GM13977 (cell line): ENCODE measurements at regions not wholly inside any gene's neighbourhood (a gene's known extent, or its start where the extent isn't known, plus 50 kb on each side); places are given as distances from the start of the nearest gene placed in this dataset.

Experiments used
- DNase-seq: peaks from one replicate; pipeline ENCODE4 v3.0.0; 2012; ENCODE audit warnings: low spot score
- CTCF ChIP-seq: IDR thresholded peaks from 2 replicates; pipeline ENCODE4 v1.5.1; 2012; ENCODE audit warnings: mild to moderate bottlenecking, control low read depth; ENCODE audit not compliant: insufficient read depth; ENCODE audit errors: extremely low read depth, missing control alignments
- in situ Hi-C: fragments of 300-500 bp; cut with MboI; formaldehyde crosslinking; loops from one replicate; pipeline ENCODE4 v1.12.0; 2022; ENCODE audit warnings: low sequenced_read_pairs, low pct_unique_long_range_greater_than_20kb, mixed read lengths, inconsistent platforms; ENCODE audit not compliant: unreplicated experiment

- TF ChIP-seq CTCF, result no peak
- in situ Hi-C loops, result no loop called here
- no peak for DNase-seq
These were observed 288.7 kb downstream of the PAX1 start for GRCh38 chr20:21994203-21994602.

GRCh38 chr20:21982559-21982958 is 277.1 kb downstream of the PAX1 start:
- no peak for DNase-seq
- in situ Hi-C loops, result no loop called here
- no peak for TF ChIP-seq CTCF

- TF ChIP-seq CTCF, result no peak
- in situ Hi-C loops, result no loop called here
- no peak for DNase-seq
These were observed 276.3 kb downstream of the PAX1 start for GRCh38 chr20:21981597-21982344.

DNA sequence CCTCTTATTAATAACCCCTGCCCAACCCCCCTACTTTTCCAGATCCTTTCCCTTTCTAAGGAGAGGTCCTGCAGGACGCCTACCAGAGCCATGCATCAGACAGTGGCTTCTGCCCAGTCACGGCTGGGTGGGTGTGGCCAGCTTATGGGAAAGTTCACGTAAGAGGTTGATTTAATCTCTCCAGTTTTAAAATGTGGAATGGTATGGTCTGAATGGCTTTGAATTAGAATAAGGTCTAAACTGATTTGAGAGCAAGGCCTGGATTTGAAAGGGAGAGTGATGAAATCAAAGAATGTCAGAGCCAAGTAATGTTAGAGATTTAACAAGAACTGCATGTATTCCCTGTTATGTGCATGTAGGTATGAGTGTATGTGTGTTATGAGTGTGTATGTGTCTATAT is 275.7 kb downstream of the PAX1 start:
- no peak for TF ChIP-seq CTCF
- no peak for DNase-seq
- in situ Hi-C loops, result no loop called here

DNA sequence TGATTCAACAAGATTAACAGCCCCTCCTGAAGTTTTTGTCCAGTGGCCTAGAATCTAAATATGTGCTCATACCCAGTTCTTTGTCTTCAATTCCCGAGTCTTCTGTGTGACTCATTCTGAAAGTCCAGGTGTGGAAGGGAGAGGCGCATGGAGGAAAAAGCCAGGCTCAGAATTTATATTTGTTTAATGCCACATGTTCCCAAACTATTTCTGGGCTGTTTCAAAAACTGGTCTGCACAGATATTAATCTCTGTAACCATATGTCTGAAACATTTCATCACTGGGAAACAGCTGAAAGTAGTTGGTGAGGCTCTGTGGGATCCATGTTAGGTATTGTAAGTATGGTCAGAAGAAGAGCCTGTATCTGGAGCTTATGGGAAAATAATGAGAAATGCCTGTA is 266.0 kb downstream of the PAX1 start:
- TF ChIP-seq CTCF, result no peak
- no peak for DNase-seq
- in situ Hi-C loops, result no loop called here

GRCh38 chr20:21968486-21968885 is 263.0 kb downstream of the PAX1 start:
- DNase-seq, result no peak
- in situ Hi-C loops, result no loop called here
- no peak for TF ChIP-seq CTCF
